Prostate gland (tissue), 2 donors: ENCODE measurements at regions not wholly inside any gene's neighbourhood (a gene's known extent, or its start where the extent isn't known, plus 50 kb on each side); places are given as distances from the start of the nearest gene placed in this dataset.

Experiments
- CTCF ChIP-seq, 4 experiments: fragments of 200-600 bp in 2 of 4; fragments of 450-650 bp in 2 of 4; sonication (generic) in 2 of 4; IDR thresholded peaks; 1 replicate in 3 of 4; 2 replicates in 1 of 4; pipeline ENCODE4 v1.5.1; 2016 to 2019; ENCODE audit warnings: antibody characterized with exemption in 4 of 4, mild to moderate bottlenecking in 2 of 4, moderate library complexity in 2 of 4
- POLR2A ChIP-seq: fragments of 450-650 bp; IDR thresholded peaks from one replicate; pipeline ENCODE4 v1.6.1; 2016; ENCODE audit warnings: antibody characterized with exemption, mild to moderate bottlenecking

GRCh38 chr11:64466115-64466718, 89.5 kb upstream of the SLC22A11 start:
- TF ChIP-seq CTCF (IDR thresholded peaks at IDR 0.05) (no peak), POLR2A (no peak)
